Activated B cell treated with CpG ODN at 0.5 μM for 24 hours (primary cell): ENCODE measurements at regions not wholly inside any gene's neighbourhood (a gene's known extent, or its start where the extent isn't known, plus 50 kb on each side); places are given as distances from the start of the nearest gene placed in this dataset.

Experiments used
- ATAC-seq: fragments of 200-7000 bp; cut with Tn5 transposase; one replicate; pipeline ENCODE4 v1.10.0; 2021; ENCODE audit warnings: low read depth, mild to moderate bottlenecking, moderate library complexity
- CTCF ChIA-PET: fragments of 350-600 bp; sonication (Branson Sonifier 250); formaldehyde crosslinking; loops from one replicate; lab custom pipeline; 2021; ENCODE audit warnings: antibody characterized with exemption; lab: Charles Lee
- POLR2A ChIA-PET: fragments of 350-600 bp; sonication (Branson Sonifier 250); formaldehyde crosslinking; loops from one replicate; lab custom pipeline; 2021; ENCODE audit warnings: antibody characterized with exemption; lab: Charles Lee
- DNase-seq: peaks from one replicate; pipeline ENCODE4 v3.0.0; 2022
- H3K27ac Mint-ChIP-seq: one replicate; pipeline ENCODE4 v1.8.0; 2020; ENCODE audit warnings: mixed read lengths
- H3K27me3 Mint-ChIP-seq: one replicate; pipeline ENCODE4 v1.8.0; 2021; ENCODE audit warnings: mixed read lengths
- H3K36me3 Mint-ChIP-seq: one replicate; pipeline ENCODE4 v1.8.0; 2021; ENCODE audit warnings: low read depth, mixed read lengths
- H3K4me1 Mint-ChIP-seq: one replicate; pipeline ENCODE4 v1.8.0; 2021; ENCODE audit warnings: mixed read lengths
- H3K4me3 Mint-ChIP-seq: one replicate; pipeline ENCODE4 v1.8.0; 2020; ENCODE audit warnings: mild to moderate bottlenecking, mixed read lengths
- H3K9me3 Mint-ChIP-seq: one replicate; pipeline ENCODE4 v1.8.0; 2020; ENCODE audit warnings: mixed read lengths
- CTCF ChIP-seq: fragments of 200-600 bp; IDR thresholded peaks from one replicate; pipeline ENCODE4 v1.8.0; 2022; ENCODE audit warnings: antibody characterized with exemption, mild to moderate bottlenecking
- intact Hi-C: fragments of 100-400 bp; cut with micrococcal nuclease; formaldehyde crosslinking; loops from one replicate; pipeline ENCODE4 v1.15.1; 2024

GRCh38 chr22:25390297-25391240 is 171.1 kb downstream of the CRYBB2 start:
- no peak overlapping the region for H3K27ac Mint-ChIP-seq
- DNase-seq (no peak), ATAC-seq (no peak)
- intact Hi-C loops, result no loop called here
- H3K9me3 Mint-ChIP-seq, result no peaks in the 10 kb centered on the region
- no peaks in the 10 kb centered on the region for H3K27me3 Mint-ChIP-seq
- TF ChIP-seq CTCF, result no peak
- peaks cover 60% of the 10 kb centered on the region for H3K4me1 Mint-ChIP-seq
- ChIA-PET CTCF (no interaction called here), POLR2A (no interaction called here)
- H3K4me3 Mint-ChIP-seq, result no peak overlapping the region
- H3K36me3 Mint-ChIP-seq, result no peaks in the 10 kb centered on the region

GRCh38 chr22:25392584-25392983 is 171.9 kb upstream of the GRK3 start:
- peaks cover 47% of the 10 kb centered on the region for H3K4me1 Mint-ChIP-seq
- no peak for ATAC-seq
- POLR2A ChIA-PET, result no interaction called here

GRCh38 chr22:25393121-25393805 is 171.2 kb upstream of the GRK3 start:
- TF ChIP-seq CTCF, result no peak
- intact Hi-C loops, result no loop called here
- Mint-ChIP-seq H3K4me3 (no peak overlapping the region), H3K27ac (no peak overlapping the region), H3K27me3 (no peaks in the 10 kb centered on the region), H3K9me3 (no peaks in the 10 kb centered on the region), H3K4me1 (peaks cover 46% of the 10 kb centered on the region), H3K36me3 (no peaks in the 10 kb centered on the region)
- POLR2A ChIA-PET, result no interaction called here
- no peak for ATAC-seq
- CTCF ChIA-PET, result no interaction called here
- no peak for DNase-seq

More at GRCh38 chr22:25392584-25392983, 171.9 kb upstream of the GRK3 start:
- TF ChIP-seq CTCF, result no peak
- Mint-ChIP-seq H3K36me3 (no peaks in the 10 kb centered on the region), H3K27ac (no peak overlapping the region), H3K27me3 (no peaks in the 10 kb centered on the region), H3K9me3 (no peaks in the 10 kb centered on the region), H3K4me3 (no peak overlapping the region)
- CTCF ChIA-PET, result no interaction called here
- intact Hi-C loops, result no loop called here
- DNase-seq, result no peak

GRCh38 chr22:25395468-25395867 is 169.0 kb upstream of the GRK3 start:
- TF ChIP-seq CTCF, result no peak
- H3K27ac Mint-ChIP-seq, result no peak overlapping the region
- POLR2A ChIA-PET, result no interaction called here
- peaks cover 42% of the 10 kb centered on the region for H3K4me1 Mint-ChIP-seq
- no peaks in the 10 kb centered on the region for H3K9me3 Mint-ChIP-seq
- CTCF ChIA-PET, result no interaction called here
- ATAC-seq, result no peak
- no peaks in the 10 kb centered on the region for H3K36me3 Mint-ChIP-seq
- no peak overlapping the region for H3K4me3 Mint-ChIP-seq
- no peaks in the 10 kb centered on the region for H3K27me3 Mint-ChIP-seq
- intact Hi-C loops, result no loop called here
- no peak for DNase-seq

DNA sequence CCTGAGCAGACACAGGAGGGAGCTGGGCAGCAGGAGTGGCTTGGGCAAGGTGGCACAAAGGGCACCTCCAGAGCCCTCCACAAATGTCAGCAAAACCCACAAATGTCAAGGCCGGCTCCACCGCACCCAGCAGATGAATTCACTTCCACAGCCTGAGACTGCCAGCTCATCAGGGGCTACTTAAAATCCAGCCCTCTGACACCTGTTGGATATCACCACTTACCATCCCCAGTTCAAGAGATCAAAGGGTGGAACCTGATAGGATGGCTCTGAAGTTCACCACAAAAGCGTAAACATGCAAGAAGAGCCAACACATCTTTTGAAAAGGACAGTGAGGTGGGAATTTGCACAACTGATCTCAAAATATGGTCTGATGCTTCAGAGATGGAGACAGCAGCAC is 168.6 kb upstream of the GRK3 start:
- H3K27ac Mint-ChIP-seq, result no peak overlapping the region
- CTCF ChIA-PET, result no interaction called here

More for the DNA sequence above, 168.6 kb upstream of the GRK3 start:
- H3K27me3 Mint-ChIP-seq, result no peaks in the 10 kb centered on the region
- POLR2A ChIA-PET, result no interaction called here
- intact Hi-C loops, result no loop called here
- no peak for TF ChIP-seq CTCF
- ATAC-seq (no peak), DNase-seq (no peak)
- H3K4me3 Mint-ChIP-seq, result no peak overlapping the region
- no peaks in the 10 kb centered on the region for H3K9me3 Mint-ChIP-seq
- no peaks in the 10 kb centered on the region for H3K36me3 Mint-ChIP-seq
- peaks cover 42% of the 10 kb centered on the region for H3K4me1 Mint-ChIP-seq
